Activated CD4-positive, alpha-beta T cell treated with anti-CD3 and anti-CD28 coated beads, Interleukin-2, amount 10 ng/mL, durations not matched to agents 7 days and 5 days (primary cell): ENCODE measurements at regions not wholly inside any gene's neighbourhood (a gene's known extent, or its start where the extent isn't known, plus 50 kb on each side); places are given as distances from the start of the nearest gene placed in this dataset.

ENCODE experiments used
- CTCF ChIA-PET: fragments of 350-600 bp; sonication (Branson Sonifier 250); formaldehyde crosslinking; loops from one replicate; lab custom pipeline; 2021; ENCODE audit warnings: antibody characterized with exemption; lab: Charles Lee
- POLR2A ChIA-PET: fragments of 350-600 bp; sonication (Branson Sonifier 250); formaldehyde crosslinking; loops from one replicate; lab custom pipeline; 2021; ENCODE audit warnings: antibody characterized with exemption; lab: Charles Lee
- DNase-seq: peaks from one replicate; pipeline ENCODE4 v3.0.0-alpha.2; 2020
- H3K27ac Mint-ChIP-seq: one replicate; pipeline ENCODE4 v1.8.0; 2021; ENCODE audit warnings: mild to moderate bottlenecking, moderate library complexity, mixed read lengths
- H3K27me3 Mint-ChIP-seq: one replicate; pipeline ENCODE4 v1.8.0; 2021; ENCODE audit warnings: mixed read lengths
- H3K36me3 Mint-ChIP-seq: one replicate; pipeline ENCODE4 v1.8.0; 2021; ENCODE audit warnings: low read depth, mixed read lengths
- H3K4me1 Mint-ChIP-seq: one replicate; pipeline ENCODE4 v1.8.0; 2021; ENCODE audit warnings: mixed read lengths
- H3K4me3 Mint-ChIP-seq: one replicate; pipeline ENCODE4 v1.8.0; 2021; ENCODE audit warnings: mild to moderate bottlenecking, moderate library complexity, mixed read lengths
- H3K9me3 Mint-ChIP-seq: one replicate; pipeline ENCODE4 v1.8.0; 2021; ENCODE audit warnings: mixed read lengths

DNA sequence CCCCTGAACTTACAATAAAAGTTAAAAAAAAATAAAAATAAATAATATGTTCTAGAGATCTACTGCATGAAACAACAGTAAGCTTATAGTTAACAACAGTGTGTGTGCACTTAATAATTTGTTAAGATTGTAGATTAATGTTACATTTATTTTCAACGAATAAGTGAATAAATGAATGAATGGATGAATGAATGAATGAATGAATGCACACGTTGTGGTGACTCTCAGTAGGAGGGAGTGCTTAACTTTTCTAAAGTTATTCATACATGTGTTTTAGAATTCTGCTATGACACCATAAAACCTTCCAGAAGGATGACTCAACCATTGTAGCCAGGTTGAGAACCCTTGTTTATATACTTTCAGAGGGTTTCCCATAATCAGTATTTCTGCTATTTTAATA, 1269.4 kb upstream of the CDH6 start:
- Mint-ChIP-seq H3K4me3 (no peak overlapping the region), H3K36me3 (no peaks in the 10 kb centered on the region), H3K27ac (no peak overlapping the region), H3K9me3 (peaks cover 8% of the 10 kb centered on the region), H3K27me3 (no peaks in the 10 kb centered on the region), H3K4me1 (no peaks in the 10 kb centered on the region)
- DNase-seq: no peak
- POLR2A ChIA-PET: no interaction called here
- CTCF ChIA-PET: no interaction called here

DNA sequence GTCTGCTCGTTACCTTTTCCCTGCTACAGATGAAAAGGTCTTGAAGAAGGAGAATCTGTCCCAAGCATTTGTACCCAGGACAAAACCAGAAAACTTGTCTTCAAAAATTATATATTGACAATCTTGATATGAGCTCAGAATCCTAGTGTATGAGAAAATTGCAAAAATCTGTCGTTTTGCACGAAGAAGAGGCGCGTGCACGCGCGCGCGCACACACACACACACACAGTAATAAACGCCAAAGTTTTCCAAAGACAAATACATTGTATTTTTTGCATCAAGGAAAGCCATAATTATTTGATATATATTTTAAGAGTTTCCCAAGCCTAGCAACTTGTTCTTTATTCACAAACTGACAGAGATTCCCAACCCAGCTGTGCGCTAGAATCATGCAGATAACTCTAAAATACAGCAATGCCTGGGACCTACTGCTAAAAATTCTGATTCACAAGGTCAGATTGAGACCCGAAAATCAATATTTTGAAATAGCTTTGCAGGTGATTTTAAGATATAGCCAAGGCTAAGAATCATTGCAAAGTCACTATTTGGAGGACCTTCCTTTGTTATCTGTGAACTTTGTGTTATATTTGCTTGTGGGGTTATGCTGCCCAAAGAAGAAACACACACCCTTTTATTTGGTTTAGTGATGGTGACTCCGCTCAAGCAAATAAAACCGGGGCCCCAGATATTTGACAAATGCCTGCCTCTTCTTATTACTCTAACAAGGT, 1287.7 kb upstream of the CDH6 start:
- Mint-ChIP-seq H3K4me1 (no peaks in the 10 kb centered on the region), H3K4me3 (no peak overlapping the region), H3K9me3 (peaks cover 10% of the 10 kb centered on the region), H3K27me3 (no peaks in the 10 kb centered on the region), H3K36me3 (no peaks in the 10 kb centered on the region), H3K27ac (no peak overlapping the region)
- POLR2A ChIA-PET: no interaction called here
- no peak for DNase-seq
- CTCF ChIA-PET: interaction anchor here (0.5 kb wide), 1 partner anchor 71 kb away, joined by 6 read pairs; no protein-coding TSS in a partner anchor

DNA sequence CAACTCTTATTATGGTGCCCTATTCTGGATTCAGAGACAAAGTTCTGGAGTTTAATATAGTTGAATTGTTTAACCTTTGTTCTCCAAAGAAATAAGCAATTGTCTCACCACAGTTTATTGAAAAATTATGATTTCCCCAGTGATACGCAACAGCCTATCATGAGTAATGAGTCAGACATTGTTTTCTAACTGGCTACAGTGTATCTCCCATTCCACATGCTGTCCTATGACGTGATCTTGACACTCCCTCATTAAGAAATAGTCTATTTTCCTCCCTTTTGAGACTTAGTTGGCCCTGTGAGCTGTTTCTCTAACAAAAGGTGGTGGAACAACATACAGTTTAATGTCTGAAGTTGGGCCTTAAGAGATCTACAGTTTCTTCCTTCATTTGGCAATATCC, 1290.6 kb upstream of the CDH6 start:
- peaks cover 4% of the 10 kb centered on the region for H3K9me3 Mint-ChIP-seq
- H3K36me3 Mint-ChIP-seq: no peaks in the 10 kb centered on the region
- no peak overlapping the region for H3K27ac Mint-ChIP-seq
- DNase-seq: no peak
- ChIA-PET CTCF (no interaction called here), POLR2A (no interaction called here)
- H3K4me1 Mint-ChIP-seq: no peaks in the 10 kb centered on the region
- H3K27me3 Mint-ChIP-seq: no peaks in the 10 kb centered on the region
- no peak overlapping the region for H3K4me3 Mint-ChIP-seq

DNA sequence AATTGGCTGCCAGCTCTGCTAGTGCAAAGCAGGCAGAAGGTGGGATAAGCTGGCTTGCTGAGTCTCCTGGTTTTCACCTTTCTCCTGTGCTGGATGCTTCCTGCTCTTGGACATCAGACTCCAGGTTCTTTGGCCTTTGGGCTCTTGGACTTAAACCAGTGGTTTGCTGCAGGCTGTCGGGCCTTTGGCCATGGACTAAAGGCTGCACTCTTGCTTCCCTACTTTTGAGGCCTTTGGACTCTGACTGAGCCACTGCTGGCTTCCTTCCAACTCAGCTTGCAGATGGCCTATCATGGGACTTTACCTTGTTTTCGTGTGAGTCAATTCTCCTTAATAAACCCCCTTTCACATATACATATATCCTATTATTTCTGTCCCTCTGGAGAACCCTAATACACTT, 1293.9 kb upstream of the CDH6 start:
- Mint-ChIP-seq H3K27me3 (no peaks in the 10 kb centered on the region), H3K4me3 (no peak overlapping the region), H3K9me3 (peaks cover 8% of the 10 kb centered on the region), H3K36me3 (no peaks in the 10 kb centered on the region), H3K27ac (no peak overlapping the region), H3K4me1 (no peaks in the 10 kb centered on the region)
- ChIA-PET CTCF (no interaction called here), POLR2A (no interaction called here)
- DNase-seq: no peak

DNA sequence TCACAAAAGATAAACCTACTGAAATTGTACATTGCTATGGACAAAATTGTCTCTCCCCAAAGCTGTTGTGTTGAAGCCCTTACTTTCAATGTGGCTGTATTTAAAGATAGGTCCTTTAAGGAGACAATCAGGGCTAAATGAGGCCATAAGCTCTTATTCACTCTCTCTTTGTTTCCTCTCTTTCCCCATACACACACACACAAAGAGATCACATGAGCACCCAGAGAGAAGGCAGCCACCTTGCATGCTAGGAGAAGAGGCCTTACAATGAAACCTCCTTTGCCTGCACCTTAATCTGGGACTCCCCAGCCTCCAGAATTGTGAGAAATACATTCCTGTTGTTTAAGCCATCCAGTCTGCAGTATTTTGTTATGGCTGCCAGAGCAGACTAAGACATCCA, 1295.6 kb upstream of the CDH6 start:
- Mint-ChIP-seq H3K4me3 (no peak overlapping the region), H3K36me3 (no peaks in the 10 kb centered on the region), H3K9me3 (peaks cover 8% of the 10 kb centered on the region), H3K27ac (no peak overlapping the region), H3K27me3 (no peaks in the 10 kb centered on the region), H3K4me1 (no peaks in the 10 kb centered on the region)
- POLR2A ChIA-PET: no interaction called here
- CTCF ChIA-PET: no interaction called here
- DNase-seq: no peak

DNA sequence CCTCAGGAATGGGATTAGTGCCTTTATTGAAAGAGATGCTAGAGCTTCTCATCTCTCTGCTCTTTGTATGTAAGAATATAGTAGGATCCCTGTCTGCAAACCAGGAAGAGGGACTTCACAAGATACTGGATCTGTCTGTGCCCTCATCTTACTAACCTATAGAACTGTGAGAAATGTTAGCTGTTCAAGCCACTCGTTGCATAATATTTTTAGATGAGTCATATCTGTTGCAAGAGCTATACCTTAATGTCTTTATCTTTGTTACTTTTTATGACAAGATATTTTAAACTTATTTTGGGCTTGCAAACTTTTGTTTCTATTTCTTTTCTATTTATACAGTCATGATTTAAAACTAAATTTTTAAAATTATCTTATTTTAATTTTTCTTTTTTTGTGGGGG, 1296.8 kb upstream of the CDH6 start:
- POLR2A ChIA-PET: no interaction called here
- H3K9me3 Mint-ChIP-seq: peaks cover 4% of the 10 kb centered on the region
- no peak overlapping the region for H3K27ac Mint-ChIP-seq

DNA sequence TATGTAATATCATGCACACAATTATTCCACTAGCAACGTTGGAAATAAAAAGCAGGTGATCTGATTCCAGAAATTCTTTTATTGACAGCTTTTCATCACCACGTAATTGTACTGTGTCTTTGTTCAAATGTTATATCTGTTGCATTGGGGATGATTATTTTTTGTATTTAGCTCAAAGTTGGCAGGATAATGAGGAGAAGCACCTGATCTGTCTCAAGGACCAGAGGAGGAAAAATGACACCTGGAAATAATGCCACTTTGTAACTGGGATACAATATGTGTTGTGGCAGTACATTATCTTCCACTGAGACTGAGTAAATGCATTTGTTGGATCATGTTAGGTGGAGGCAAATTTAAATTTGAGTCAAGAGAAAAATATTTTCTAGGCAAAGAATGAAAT, 1298.8 kb upstream of the CDH6 start:
- CTCF ChIA-PET: no interaction called here
- H3K27ac Mint-ChIP-seq: no peak overlapping the region
- POLR2A ChIA-PET: no interaction called here
- peaks cover 4% of the 10 kb centered on the region for H3K9me3 Mint-ChIP-seq
- no peaks in the 10 kb centered on the region for H3K27me3 Mint-ChIP-seq
- H3K4me3 Mint-ChIP-seq: no peak overlapping the region
- H3K4me1 Mint-ChIP-seq: no peaks in the 10 kb centered on the region
- no peak for DNase-seq
- H3K36me3 Mint-ChIP-seq: no peaks in the 10 kb centered on the region

More for the DNA sequence above, 1296.8 kb upstream of the CDH6 start:
- H3K4me3 Mint-ChIP-seq: no peak overlapping the region
- no peaks in the 10 kb centered on the region for H3K27me3 Mint-ChIP-seq
- no peaks in the 10 kb centered on the region for H3K36me3 Mint-ChIP-seq
- no peak for DNase-seq
- CTCF ChIA-PET: no interaction called here
- H3K4me1 Mint-ChIP-seq: no peaks in the 10 kb centered on the region

DNA sequence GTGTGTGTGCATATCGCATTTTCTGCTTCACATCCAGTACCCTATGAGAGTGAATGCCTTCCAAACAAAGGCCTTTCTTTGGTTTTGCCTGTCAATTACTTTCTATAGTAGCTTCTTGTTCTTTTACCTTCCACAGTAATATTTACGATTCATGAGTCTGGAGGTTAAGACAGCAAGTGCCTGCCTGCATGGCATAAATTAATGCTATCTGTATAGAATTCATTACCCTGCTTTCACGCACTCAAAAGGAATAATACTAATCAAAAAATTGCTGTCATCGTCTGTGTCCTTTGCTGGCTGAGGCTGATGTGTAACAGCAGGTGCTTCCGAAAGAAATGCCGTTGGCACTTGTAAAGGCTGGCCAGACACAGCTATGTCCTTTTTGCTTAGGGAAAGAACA, 1304.4 kb upstream of the CDH6 start:
- no peaks in the 10 kb centered on the region for H3K27me3 Mint-ChIP-seq
- ChIA-PET CTCF (no interaction called here), POLR2A (no interaction called here)
- H3K4me1 Mint-ChIP-seq: no peaks in the 10 kb centered on the region
- H3K4me3 Mint-ChIP-seq: no peak overlapping the region
- H3K27ac Mint-ChIP-seq: no peak overlapping the region
- H3K36me3 Mint-ChIP-seq: no peaks in the 10 kb centered on the region
- peaks cover 2% of the 10 kb centered on the region for H3K9me3 Mint-ChIP-seq
- no peak for DNase-seq

DNA sequence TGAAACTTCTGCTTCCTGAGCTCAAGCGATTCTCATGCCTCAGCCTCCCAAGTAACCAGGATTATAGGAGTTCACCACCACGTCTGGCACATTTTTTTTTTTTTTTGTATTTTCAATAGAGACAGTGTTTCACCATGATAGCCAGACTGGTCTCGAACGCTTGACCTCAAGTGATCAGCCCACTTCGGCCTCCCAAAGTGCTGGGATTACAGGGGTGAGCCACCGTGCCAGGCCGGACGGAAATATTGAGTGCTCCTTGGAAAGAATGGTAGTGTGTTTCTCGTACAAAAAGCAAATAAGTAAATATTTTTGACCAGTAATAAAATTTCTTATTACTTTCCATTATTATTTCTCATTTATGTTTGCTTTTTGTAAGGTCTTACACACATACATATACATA, 1307.9 kb upstream of the CDH6 start:
- no peak for DNase-seq
- ChIA-PET CTCF (interaction anchor here (0.5 kb wide), 1 partner anchor 346 kb away, joined by 3 read pairs; no protein-coding TSS in a partner anchor), POLR2A (no interaction called here)
- peaks cover 12% of the 10 kb centered on the region for H3K9me3 Mint-ChIP-seq
- no peaks in the 10 kb centered on the region for H3K36me3 Mint-ChIP-seq
- no peaks in the 10 kb centered on the region for H3K4me1 Mint-ChIP-seq
- no peak overlapping the region for H3K27ac Mint-ChIP-seq
- no peaks in the 10 kb centered on the region for H3K27me3 Mint-ChIP-seq
- H3K4me3 Mint-ChIP-seq: no peak overlapping the region

DNA sequence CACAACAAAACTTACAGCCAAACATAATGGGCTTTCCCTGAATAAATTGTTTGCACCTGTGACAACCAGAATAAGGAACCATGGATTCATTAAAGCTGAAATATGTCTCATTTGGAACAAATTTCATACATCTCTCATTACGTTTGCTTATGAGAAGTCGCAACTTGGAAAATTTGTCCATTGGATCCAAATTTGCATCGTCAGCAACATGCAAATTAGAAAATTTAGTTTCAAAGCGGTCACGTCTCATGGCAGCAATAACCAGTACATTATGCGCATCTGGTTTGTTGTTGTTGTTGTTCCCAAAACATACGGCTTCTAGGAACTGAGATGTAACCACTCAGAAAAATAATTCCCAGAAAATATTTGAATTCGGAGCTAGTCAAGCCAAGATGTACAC, 1311.5 kb upstream of the CDH6 start:
- ChIA-PET POLR2A (no interaction called here), CTCF (no interaction called here)
- Mint-ChIP-seq H3K9me3 (peaks cover 15% of the 10 kb centered on the region), H3K27ac (no peak overlapping the region), H3K27me3 (no peaks in the 10 kb centered on the region), H3K4me3 (no peak overlapping the region), H3K36me3 (no peaks in the 10 kb centered on the region), H3K4me1 (no peaks in the 10 kb centered on the region)
- DNase-seq: no peak

DNA sequence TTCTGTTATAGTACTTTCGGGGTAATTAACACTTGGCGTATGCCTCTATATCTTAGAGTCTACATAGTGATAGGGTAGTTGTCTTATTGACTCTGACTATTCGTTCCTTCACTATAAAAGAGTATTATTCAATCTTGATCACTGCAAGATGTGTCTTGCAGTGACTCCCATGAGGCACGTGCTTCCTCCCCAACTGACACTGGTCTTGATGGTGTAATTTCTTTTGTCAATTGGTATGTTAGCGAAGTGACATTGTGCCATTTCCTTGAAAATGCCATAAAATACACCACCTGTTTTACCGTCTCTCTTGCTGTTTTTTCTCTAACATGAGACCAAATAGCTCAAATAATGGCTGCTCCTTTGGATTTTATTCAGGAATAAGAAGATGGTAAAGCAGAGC, 1314.1 kb upstream of the CDH6 start:
- no peak overlapping the region for H3K4me3 Mint-ChIP-seq
- H3K9me3 Mint-ChIP-seq: peaks cover 15% of the 10 kb centered on the region
- POLR2A ChIA-PET: no interaction called here
- CTCF ChIA-PET: no interaction called here
- no peak for DNase-seq
- H3K36me3 Mint-ChIP-seq: no peaks in the 10 kb centered on the region
- H3K27me3 Mint-ChIP-seq: no peaks in the 10 kb centered on the region
- no peaks in the 10 kb centered on the region for H3K4me1 Mint-ChIP-seq
- no peak overlapping the region for H3K27ac Mint-ChIP-seq

DNA sequence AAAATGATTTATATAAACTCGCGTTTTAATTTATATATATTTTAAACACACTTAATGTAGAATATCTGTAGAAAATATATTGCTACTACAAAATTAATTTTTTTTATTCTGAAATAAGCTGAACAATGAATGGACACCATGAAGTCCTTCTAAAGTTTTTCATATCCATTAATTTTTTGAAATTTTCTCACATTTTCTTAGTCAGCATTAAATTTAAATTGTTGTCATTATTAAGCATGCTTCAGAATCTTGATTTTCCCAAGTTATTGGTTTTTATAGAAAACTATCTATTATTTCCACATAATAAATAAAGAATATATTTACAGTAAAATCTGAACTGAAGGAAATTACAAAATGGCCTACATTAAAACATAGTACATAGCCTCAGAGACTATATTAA, 1314.9 kb upstream of the CDH6 start:
- H3K4me3 Mint-ChIP-seq: no peak overlapping the region
- DNase-seq: no peak
- no peaks in the 10 kb centered on the region for H3K4me1 Mint-ChIP-seq
- H3K36me3 Mint-ChIP-seq: no peaks in the 10 kb centered on the region
- H3K9me3 Mint-ChIP-seq: peaks cover 15% of the 10 kb centered on the region
- H3K27me3 Mint-ChIP-seq: no peaks in the 10 kb centered on the region
- CTCF ChIA-PET: no interaction called here
- H3K27ac Mint-ChIP-seq: no peak overlapping the region
- POLR2A ChIA-PET: no interaction called here

DNA sequence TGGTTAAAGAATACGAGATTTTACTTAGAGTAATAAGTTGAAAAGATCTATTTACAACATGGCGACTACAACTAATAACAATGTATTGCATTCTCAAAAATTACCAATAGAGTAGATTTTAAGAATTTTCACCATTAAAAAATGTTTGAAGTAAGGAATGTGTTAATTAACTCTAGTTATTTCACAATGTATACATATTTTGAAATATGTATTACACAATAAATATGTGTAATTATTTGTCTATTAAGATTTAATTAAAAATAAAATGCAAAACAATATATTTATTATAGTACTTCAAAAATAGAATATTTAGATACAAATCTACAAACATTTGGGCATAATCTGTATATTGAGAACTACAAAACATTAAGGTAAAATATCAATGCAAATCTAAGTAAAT, 1326.3 kb upstream of the CDH6 start:
- ChIA-PET POLR2A (no interaction called here), CTCF (no interaction called here)
- H3K36me3 Mint-ChIP-seq: no peaks in the 10 kb centered on the region

DNA sequence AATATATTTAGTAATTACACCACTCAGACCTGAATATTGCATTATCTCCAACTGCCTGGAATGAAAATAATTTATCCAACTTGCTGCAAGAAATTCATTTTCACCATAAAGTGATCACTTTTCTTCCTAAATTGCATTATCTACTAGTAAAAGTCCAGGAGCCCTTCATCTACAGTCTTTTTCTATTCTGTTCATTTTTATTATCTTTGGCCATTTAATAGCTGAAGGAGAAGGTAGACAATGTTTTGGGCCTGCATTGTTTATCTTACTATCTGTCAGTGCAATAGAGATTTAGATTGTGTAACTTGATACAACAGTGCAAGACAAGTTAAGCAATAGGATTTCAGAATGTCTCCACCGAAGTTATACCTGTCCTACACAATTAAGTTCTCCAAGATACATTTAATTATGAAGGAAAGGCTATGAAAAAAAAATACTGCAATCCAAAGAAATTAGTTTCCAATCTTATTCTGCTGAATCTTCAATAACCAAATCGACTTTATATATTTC, 1339.7 kb upstream of the CDH6 start:
- H3K36me3 Mint-ChIP-seq: no peaks in the 10 kb centered on the region
- H3K4me1 Mint-ChIP-seq: no peaks in the 10 kb centered on the region
- H3K27ac Mint-ChIP-seq: no peak overlapping the region
- no peak for DNase-seq
- peaks cover under 1% of the 10 kb centered on the region for H3K9me3 Mint-ChIP-seq
- POLR2A ChIA-PET: no interaction called here
- H3K27me3 Mint-ChIP-seq: no peaks in the 10 kb centered on the region
- no peak overlapping the region for H3K4me3 Mint-ChIP-seq
- CTCF ChIA-PET: no interaction called here

More for the DNA sequence above, 1326.3 kb upstream of the CDH6 start:
- no peak overlapping the region for H3K4me3 Mint-ChIP-seq
- no peaks in the 10 kb centered on the region for H3K27me3 Mint-ChIP-seq
- no peaks in the 10 kb centered on the region for H3K4me1 Mint-ChIP-seq
- DNase-seq: no peak
- H3K9me3 Mint-ChIP-seq: peaks cover 6% of the 10 kb centered on the region
- no peak overlapping the region for H3K27ac Mint-ChIP-seq
